ENCODE measurements at regions not wholly inside any gene's neighbourhood (a gene's known extent, or its start where the extent isn't known, plus 50 kb on each side); places are given as distances from the start of the nearest gene placed in this dataset.

- intact Hi-C loops (cut with DNase I), result no loop called here
- DNase-seq (no peak), ATAC-seq (ENCODE audit: poor library complexity) (no peak)
These were observed 209.7 kb upstream of the BMP4 start for GRCh38 chr14:54166049-54166950.

DNA sequence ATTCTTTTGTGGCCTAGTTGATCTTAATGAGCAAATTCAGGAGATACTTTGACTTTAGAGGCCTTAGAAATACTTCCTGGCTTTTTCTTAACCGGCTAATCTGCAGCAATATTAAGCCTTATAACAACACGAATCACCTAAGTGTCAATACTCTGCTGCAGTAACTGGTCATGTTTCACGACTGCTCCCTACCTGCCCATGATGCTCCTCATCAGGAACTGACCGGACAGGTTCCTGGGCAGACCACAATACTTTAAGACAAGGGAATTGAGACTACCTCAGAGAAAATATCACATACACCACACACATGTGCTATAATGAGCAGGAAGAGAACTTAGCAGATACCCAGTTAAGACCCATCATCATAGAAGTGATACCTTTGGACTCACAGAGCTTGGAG lies 211.9 kb upstream of the BMP4 start:
- ATAC-seq (ENCODE audit: poor library complexity), result no peak

GRCh38 chr14:54169254-54169924 lies 212.8 kb upstream of the BMP4 start:
- ATAC-seq (ENCODE audit: poor library complexity) (no peak), DNase-seq (no peak)
- intact Hi-C loops (cut with DNase I), result no loop called here

More for the DNA sequence above, 211.9 kb upstream of the BMP4 start:
- DNase-seq, result no peak
- intact Hi-C loops (cut with DNase I), result no loop called here

DNA sequence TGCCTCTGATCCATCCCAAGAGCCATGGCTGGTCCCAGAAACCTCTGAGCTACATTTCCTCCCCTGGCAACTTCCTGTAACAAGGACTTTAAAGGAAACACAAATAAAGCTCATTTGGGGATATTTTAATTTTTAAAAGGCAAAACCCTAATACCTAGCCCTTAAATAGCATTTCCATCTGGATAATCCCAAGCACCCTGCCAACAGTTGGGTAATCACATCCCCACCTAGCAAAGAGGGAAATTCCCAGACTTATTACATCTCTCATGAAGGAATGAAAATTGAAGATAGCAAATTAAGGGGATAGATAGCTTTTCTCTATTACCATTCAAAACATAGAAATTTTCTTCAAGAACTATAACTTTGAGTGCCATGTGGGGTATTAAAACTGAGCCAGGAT lies 213.7 kb upstream of the BMP4 start:
- DNase-seq (no peak), ATAC-seq (ENCODE audit: poor library complexity) (no peak)
- intact Hi-C loops (cut with DNase I), result loop anchor here (10.0 kb wide), 1 partner anchor 216 kb away; the partner anchor contains the start of gene BMP4

DNA sequence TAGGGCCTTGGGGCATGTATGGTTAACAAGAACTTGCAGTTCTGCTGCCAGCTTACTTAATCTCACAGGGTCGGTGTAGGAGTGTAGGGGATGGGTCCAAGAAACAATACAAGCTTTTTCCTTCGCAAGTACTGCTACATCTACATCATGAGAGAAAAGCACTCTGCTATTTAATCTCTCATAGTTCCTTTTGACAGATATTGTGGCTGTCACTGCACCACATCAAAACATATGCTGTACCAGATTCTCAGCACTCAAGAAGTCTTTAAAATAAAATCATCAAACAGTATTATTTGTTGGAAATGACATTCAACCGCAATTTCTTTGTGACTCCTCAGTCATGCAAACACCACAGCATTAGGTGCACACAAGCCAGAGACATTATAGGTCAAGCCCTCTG lies 215.5 kb upstream of the BMP4 start:
- DNase-seq, result no peak
- intact Hi-C loops (cut with DNase I), result loop anchor here (10.0 kb wide), 1 partner anchor 217 kb away; the partner anchor contains the start of gene BMP4
- ATAC-seq (ENCODE audit: poor library complexity), result no peak

- intact Hi-C loops (cut with DNase I), result loop anchor here (10.0 kb wide), 1 partner anchor 218 kb away; the partner anchor contains the start of gene BMP4
- ATAC-seq (ENCODE audit: poor library complexity), result peak; percentile 40
These were observed 215.9 kb upstream of the BMP4 start for GRCh38 chr14:54172562-54172961.

DNA sequence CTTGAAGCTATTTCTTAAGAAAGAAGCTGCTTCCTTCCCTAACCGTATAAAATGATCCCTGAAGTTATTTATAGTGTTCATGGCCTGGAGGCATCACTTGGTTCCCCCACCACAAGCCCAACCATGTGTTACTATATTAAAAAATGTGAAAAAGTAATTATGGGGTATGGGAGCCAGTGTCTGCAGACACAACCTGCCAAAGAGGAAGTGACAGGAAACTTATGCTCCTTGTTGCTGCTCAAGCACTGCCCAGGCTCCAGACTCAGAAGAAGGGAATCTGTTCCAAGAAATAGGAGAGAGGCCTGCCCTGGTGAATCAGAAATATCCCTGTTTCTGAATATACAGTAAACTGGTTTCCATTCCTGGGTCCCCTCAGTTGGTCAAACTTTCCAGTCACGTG lies 217.2 kb upstream of the BMP4 start:
- DNase-seq (no peak), ATAC-seq (ENCODE audit: poor library complexity) (peak; percentile 57)
- intact Hi-C loops (cut with DNase I), result loop anchor here (10.0 kb wide), 1 partner anchor 219 kb away; the partner anchor contains the start of gene BMP4

More at GRCh38 chr14:54172562-54172961, 215.9 kb upstream of the BMP4 start:
- no peak for DNase-seq

- ATAC-seq (ENCODE audit: poor library complexity), result peak; percentile 63
- intact Hi-C loops (cut with DNase I), result loop anchor here (10.0 kb wide), 1 partner anchor 220 kb away; the partner anchor contains the start of gene BMP4
- no peak for DNase-seq
These were observed 217.8 kb upstream of the BMP4 start for GRCh38 chr14:54174457-54174856.

DNA sequence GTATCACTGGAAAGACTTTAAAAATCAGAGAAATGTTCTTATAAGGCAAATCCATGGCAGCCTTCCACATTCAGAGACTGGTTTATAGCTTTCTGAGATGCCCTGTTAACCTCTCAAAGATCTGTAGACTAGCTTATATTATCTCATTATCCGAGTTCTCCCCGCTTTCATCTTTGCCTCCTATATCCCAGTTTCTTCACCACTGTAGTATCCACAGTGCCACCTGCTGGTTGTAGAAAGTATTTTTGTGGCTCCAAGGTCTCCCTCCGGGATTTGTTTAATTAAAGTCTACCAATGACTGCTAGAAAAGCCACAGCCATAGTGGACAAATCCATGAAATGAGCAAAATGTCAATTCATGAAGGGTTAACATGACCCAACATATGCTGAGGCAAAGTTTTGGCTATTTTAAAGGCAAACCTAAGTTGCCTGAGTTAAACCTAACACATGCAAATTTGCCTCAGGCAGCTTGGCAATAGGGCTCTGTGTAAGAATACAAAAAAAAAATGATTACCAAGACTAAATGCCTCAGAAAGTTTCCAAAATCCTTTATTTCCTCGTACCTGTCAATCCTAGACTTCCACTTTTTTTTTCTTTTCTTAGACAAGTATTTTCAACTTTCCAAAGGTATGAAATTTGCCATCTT lies 218.8 kb upstream of the BMP4 start:
- DNase-seq (no peak), ATAC-seq (ENCODE audit: poor library complexity) (peak; percentile 81)
- intact Hi-C loops (cut with DNase I), result loop anchor here (5.0 to 10.0 kb wide), 2 partner anchors 221 to 638 kb away; partner anchors contain the start of gene BMP4

GRCh38 chr14:54177019-54177418 lies 219.8 kb upstream of the CDKN3 start:
- no peak for ATAC-seq (ENCODE audit: poor library complexity)
- intact Hi-C loops (cut with DNase I), result loop anchor here (5.0 to 10.0 kb wide), 2 partner anchors 222 to 640 kb away; partner anchors contain the start of gene BMP4
- DNase-seq, result no peak

- no peak for ATAC-seq (ENCODE audit: poor library complexity)
- no peak for DNase-seq
- intact Hi-C loops (cut with DNase I), result loop anchor here (5.0 to 10.0 kb wide), 2 partner anchors 223 to 641 kb away; partner anchors contain the start of gene BMP4
These were observed 218.9 kb upstream of the CDKN3 start for GRCh38 chr14:54177641-54178621.

DNA sequence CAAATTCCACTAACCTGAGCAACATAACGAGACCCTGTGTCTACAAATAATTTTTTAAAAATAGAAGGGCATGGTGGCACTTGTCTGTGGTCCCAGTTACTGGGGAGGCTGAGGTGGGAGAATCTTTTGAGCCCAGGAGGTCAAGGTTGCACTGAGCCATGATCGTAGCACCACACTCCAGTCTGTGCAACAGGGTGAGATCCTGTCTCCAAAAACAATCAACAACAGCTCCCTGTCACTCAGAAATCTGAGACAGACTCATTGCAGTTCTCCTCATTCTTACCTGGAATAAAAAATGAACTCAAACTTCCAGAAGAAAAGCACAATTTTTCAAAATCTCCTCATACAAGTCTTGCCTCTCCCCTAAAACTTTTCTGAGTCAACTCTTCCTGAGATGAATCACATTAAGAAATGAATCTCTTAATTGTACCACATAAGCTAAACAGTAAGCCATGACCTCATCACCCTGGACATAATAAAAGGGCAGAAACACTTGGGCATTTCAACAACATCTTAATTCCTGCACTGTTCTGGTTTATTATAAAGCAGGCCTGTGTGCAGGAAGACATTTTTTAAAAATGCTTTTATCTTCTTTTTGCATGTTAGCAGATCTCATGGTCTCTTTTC lies 214.3 kb upstream of the CDKN3 start:
- ATAC-seq (ENCODE audit: poor library complexity), result no peak
- intact Hi-C loops (cut with DNase I), result no loop called here
- no peak for DNase-seq

DNA sequence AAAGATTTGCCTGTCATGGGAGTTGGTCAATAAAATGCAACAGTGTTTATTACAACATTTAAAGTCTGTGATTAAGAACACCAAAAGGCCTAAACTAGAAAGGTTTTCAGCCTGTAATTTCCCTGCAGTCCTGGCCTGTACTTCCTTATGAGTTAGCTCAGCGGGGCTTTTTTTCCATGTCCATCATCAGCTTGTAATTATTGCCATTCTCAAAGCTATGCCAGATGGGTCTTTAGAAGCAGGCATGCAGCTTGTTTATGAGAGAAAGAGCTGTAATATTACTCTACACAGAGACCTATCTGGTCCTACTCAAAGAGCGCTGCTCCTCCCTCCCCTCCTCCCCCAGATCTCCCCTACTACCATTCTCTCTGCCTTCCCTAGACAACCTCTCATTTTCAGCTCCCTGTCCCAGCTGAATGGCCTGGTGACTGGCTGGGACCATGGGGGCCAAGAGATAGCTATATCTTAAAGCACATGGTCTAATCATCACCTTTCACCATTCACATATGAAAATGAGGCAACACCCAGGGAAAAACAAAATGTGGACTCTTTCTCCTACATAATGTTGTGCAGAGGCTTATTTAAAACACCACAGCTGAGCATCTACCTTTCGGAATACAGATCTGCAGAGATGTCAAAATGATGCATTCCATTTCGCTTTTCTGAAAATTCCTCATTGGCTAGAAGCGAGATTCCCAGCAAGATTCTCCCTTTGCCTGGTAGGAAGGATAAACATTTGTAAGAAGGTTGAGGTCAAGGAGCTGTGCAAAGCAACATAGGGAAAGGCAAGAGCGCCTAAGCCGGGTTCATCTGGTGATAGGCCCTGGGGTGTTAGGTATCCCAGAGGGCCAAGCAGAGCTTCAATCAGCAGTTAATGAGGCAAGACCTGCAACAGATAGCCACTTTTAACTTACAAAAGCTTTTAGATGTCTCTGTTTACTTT lies 209.7 kb upstream of the CDKN3 start:
- ATAC-seq (ENCODE audit: poor library complexity) (no peak), DNase-seq (no peak)
- intact Hi-C loops (cut with DNase I), result no loop called here

- no peak for ATAC-seq (ENCODE audit: poor library complexity)
- intact Hi-C loops (cut with DNase I), result no loop called here
These were observed 208.6 kb upstream of the CDKN3 start for GRCh38 chr14:54188064-54188666.

DNA sequence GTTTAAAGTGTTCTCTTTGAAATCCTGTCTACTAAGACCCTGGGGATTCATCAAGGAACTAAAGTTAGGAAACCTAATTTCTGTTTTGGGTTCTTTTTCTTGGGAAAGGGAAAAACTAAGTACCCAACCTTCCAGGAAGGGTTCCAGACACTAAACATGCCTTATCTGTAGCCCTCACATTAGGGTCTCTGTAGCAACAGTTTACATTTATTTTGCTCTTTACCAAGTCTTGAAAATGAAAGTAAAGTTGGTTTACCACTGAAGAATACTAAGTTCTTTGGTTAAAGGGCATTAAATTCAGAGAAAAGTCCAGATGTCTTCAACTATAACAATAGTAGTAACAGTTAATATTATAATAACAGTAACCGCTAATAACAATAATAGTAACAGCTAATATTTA lies 207.5 kb upstream of the CDKN3 start:
- ATAC-seq (ENCODE audit: poor library complexity), result no peak
- DNase-seq, result no peak
- intact Hi-C loops (cut with DNase I), result no loop called here

More at GRCh38 chr14:54188064-54188666, 208.6 kb upstream of the CDKN3 start:
- no peak for DNase-seq

Data from Right ventricle myocardium superior (tissue), 1 donor.